ENCODE measurements at regions not wholly inside any gene's neighbourhood (a gene's known extent, or its start where the extent isn't known, plus 50 kb on each side); places are given as distances from the start of the nearest gene placed in this dataset.
"Not testable (repeated sequence)": the region's sequence is repeated elsewhere in the genome, so short reads cannot be mapped to it uniquely, and the experiment has no call there.

GRCh38 chr12:97938031-97938430, 475.4 kb downstream of the RMST start:
- DNase-seq = no peak

- no peak for DNase-seq
Measured at GRCh38 chr12:97939156-97939555, 476.6 kb downstream of the RMST start.

GRCh38 chr12:97940105-97940504, 477.5 kb downstream of the RMST start:
- DNase-seq = no peak

GRCh38 chr12:97940629-97941028, 478.0 kb downstream of the RMST start:
- DNase-seq = no peak

- DNase-seq = no peak
Measured at GRCh38 chr12:97941686-97942354, 479.2 kb downstream of the RMST start.

- DNase-seq = no peak
Measured at GRCh38 chr12:97943359-97943758, 480.8 kb downstream of the RMST start.

GRCh38 chr12:97944576-97944975, 482.0 kb downstream of the RMST start:
- DNase-seq = no peak

- DNase-seq = no peak
Measured at GRCh38 chr12:97946701-97947100, 484.1 kb downstream of the RMST start.

GRCh38 chr12:97948591-97948990, 486.0 kb downstream of the RMST start:
- DNase-seq = no peak

- no peak for DNase-seq
Measured at GRCh38 chr12:97951239-97951638, 488.6 kb downstream of the RMST start.

- no peak for DNase-seq
Measured at GRCh38 chr12:97951717-97952116, 489.1 kb downstream of the RMST start.

- no peak for DNase-seq
Measured at GRCh38 chr12:97957109-97957508, 494.5 kb downstream of the RMST start.

GRCh38 chr12:97960225-97960624, 497.6 kb downstream of the RMST start:
- no peak for DNase-seq

- no peak for DNase-seq
Measured at GRCh38 chr12:97960741-97961608, 498.4 kb downstream of the RMST start.

GRCh38 chr12:97967831-97968230, 505.2 kb downstream of the RMST start:
- no peak for DNase-seq

GRCh38 chr12:97968641-97969197, 506.1 kb downstream of the RMST start:
- DNase-seq = no peak

GRCh38 chr12:97977870-97978405, 515.3 kb downstream of the RMST start:
- DNase-seq = no peak

GRCh38 chr12:97982684-97983083, 520.1 kb downstream of the RMST start:
- DNase-seq = no peak

GRCh38 chr12:97983796-97984195, 521.2 kb downstream of the RMST start:
- no peak for DNase-seq

- DNase-seq = no peak
Measured at GRCh38 chr12:97984436-97984835, 521.8 kb downstream of the RMST start.

- DNase-seq = no peak
Measured at GRCh38 chr12:97984974-97985580, 522.5 kb downstream of the RMST start.

GRCh38 chr12:97985834-97986233, 523.2 kb downstream of the RMST start:
- DNase-seq = no peak

GRCh38 chr12:97988588-97988987, 526.0 kb downstream of the RMST start:
- not testable (repeated sequence) for DNase-seq

Data from stimulated activated naive CD4-positive, alpha-beta T cell (primary cell).